Esophagus muscularis mucosa (tissue), 4 donors: ENCODE measurements at regions not wholly inside any gene's neighbourhood (a gene's known extent, or its start where the extent isn't known, plus 50 kb on each side); places are given as distances from the start of the nearest gene placed in this dataset.
"Not testable (repeated sequence)": the region's sequence is repeated elsewhere in the genome, so short reads cannot be mapped to it uniquely, and the experiment has no call there.

Experiments used
- DNase-seq: peaks from one replicate; pipeline ENCODE4 v3.0.0-alpha.2; 2017; ENCODE audit errors: extremely low spot score
- H3K27ac ChIP-seq, 4 donors: fragments of 200-600 bp; sonication (generic); replicated peaks in 1 of 4; 1 replicate in 3 of 4; 2 replicates in 1 of 4; pipeline ENCODE4 v1.5.1; 2016 to 2019; ENCODE audit warnings: mild to moderate bottlenecking in 1 of 4
- H3K27me3 ChIP-seq, 4 donors: fragments of 200-600 bp; sonication (generic); one replicate each; pipeline versions ENCODE4 v1.5.1 to v1.6.0; 2016 to 2019
- H3K36me3 ChIP-seq, 4 donors: fragments of 200-600 bp; sonication (generic); one replicate each; pipeline ENCODE4 v1.5.1; 2016 to 2019
- H3K4me1 ChIP-seq, 4 donors: fragments of 200-600 bp; sonication (generic); one replicate each; pipeline ENCODE4 v1.5.1; 2016 to 2019
- H3K4me3 ChIP-seq, 4 donors: fragments of 200-600 bp; sonication (generic); 1 replicate in 2 of 4; 2 replicates in 2 of 4; pipeline ENCODE4 v1.5.1; 2016 to 2019; ENCODE audit warnings: mild to moderate bottlenecking in 4 of 4, moderate library complexity in 1 of 4
- H3K9me3 ChIP-seq, 4 donors: fragments of 200-600 bp; sonication (generic); 1 replicate in 3 of 4; 2 replicates in 1 of 4; pipeline ENCODE4 v1.5.1; 2016 to 2019
- EP300 ChIP-seq: sonication (generic); formaldehyde crosslinking; IDR thresholded peaks from one replicate; pipeline ENCODE4 v1.6.1; 2017; ENCODE audit warnings: antibody characterized with exemption
- POLR2A ChIP-seq: fragments of 450-650 bp; IDR thresholded peaks from one replicate; pipeline ENCODE4 v1.6.1; 2017; ENCODE audit warnings: antibody characterized with exemption, moderate library complexity, mild to moderate bottlenecking, low read depth
- POLR2AphosphoS5 ChIP-seq, 2 donors: sonication (generic); formaldehyde crosslinking; IDR thresholded peaks; one replicate each; pipeline ENCODE4 v1.6.1; 2017; ENCODE audit warnings: antibody characterized with exemption in 2 of 2
- WGBS: methylation state at CpG from one replicate; pipeline ENCODE4 v1.1.5; 2018; 5-methylcytosine and 5-hydroxymethylcytosine counted together
- intact Hi-C: fragments of 100-400 bp; cut with DNase I; formaldehyde crosslinking; loops from one replicate; pipeline ENCODE4 v1.15.1; 2023
- TF ChIP-seq, protein P1 (sequence below), 3 experiments: fragments of 200-600 bp in 2 of 3; fragments of 450-650 bp in 1 of 3; sonication (generic) in 2 of 3; IDR thresholded peaks; one replicate each; pipeline ENCODE4 v1.5.1; 2017 to 2019; ENCODE audit warnings: antibody characterized with exemption in 3 of 3, mild to moderate bottlenecking in 2 of 3, moderate library complexity in 1 of 3

DNA sequence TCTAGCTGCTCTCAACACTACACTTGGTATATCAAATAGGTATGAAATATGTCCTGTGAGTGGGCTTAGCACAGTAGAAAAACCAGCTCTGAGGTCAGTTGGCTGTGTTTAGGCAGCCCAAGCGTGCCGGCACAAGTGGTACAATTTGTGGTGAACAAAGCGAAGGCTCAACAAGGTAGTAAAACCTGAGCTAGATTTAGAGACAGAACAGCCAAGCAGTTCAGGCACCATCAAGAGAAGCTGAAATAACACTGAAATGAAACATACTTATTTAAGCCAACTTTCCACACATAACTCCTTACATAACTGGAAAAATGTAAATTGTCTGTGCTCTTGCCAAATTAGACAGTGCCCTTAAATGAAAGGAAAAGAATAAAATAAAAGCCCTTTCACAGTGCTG, 596.8 kb upstream of the FBXO33 start:
- intact Hi-C loops, result no loop called here
- H3K9me3 ChIP-seq, result no peaks in the 10 kb centered on the region
- no peaks in the 10 kb centered on the region for H3K27me3 ChIP-seq
- TF ChIP-seq, protein P1, sequence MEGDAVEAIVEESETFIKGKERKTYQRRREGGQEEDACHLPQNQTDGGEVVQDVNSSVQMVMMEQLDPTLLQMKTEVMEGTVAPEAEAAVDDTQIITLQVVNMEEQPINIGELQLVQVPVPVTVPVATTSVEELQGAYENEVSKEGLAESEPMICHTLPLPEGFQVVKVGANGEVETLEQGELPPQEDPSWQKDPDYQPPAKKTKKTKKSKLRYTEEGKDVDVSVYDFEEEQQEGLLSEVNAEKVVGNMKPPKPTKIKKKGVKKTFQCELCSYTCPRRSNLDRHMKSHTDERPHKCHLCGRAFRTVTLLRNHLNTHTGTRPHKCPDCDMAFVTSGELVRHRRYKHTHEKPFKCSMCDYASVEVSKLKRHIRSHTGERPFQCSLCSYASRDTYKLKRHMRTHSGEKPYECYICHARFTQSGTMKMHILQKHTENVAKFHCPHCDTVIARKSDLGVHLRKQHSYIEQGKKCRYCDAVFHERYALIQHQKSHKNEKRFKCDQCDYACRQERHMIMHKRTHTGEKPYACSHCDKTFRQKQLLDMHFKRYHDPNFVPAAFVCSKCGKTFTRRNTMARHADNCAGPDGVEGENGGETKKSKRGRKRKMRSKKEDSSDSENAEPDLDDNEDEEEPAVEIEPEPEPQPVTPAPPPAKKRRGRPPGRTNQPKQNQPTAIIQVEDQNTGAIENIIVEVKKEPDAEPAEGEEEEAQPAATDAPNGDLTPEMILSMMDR (IDR thresholded peaks at IDR 0.05), result no peak
- TF ChIP-seq EP300, result no peak
- no peak for TF ChIP-seq POLR2AphosphoS5 (IDR thresholded peaks at IDR 0.05)
- no peak for TF ChIP-seq POLR2A
- DNase-seq, result no peak
- no peaks in the 10 kb centered on the region for H3K36me3 ChIP-seq
- H3K4me3 ChIP-seq, result no peak overlapping the region
- H3K27ac ChIP-seq, result no peak overlapping the region
- WGBS, result 95% methylated on average over 3 of the region's 3 CpGs
- no peaks in the 10 kb centered on the region for H3K4me1 ChIP-seq

DNA sequence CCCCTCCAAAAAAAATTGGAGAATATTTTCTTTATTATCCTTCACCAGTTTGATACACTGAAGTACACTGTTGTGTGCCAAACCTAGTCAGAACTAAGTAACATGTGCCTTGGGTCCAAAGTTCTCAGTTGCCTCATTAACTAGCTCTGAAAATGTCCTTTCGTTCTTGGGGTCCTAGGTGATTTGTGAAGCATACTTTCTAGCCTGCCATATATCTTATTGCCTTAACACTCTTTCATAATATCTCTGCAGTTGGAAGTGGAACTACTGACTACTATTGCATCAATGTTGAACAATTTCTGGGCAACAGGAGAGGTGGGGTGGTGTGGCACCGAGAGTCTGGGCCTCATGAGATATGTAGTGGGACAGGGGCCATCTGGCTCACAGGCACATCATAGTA, 592.9 kb upstream of the FBXO33 start:
- intact Hi-C loops, result no loop called here
- no peak for TF ChIP-seq EP300
- TF ChIP-seq POLR2A, result no peak
- TF ChIP-seq, protein P1 (IDR thresholded peaks at IDR 0.05), result no peak
- no peak for TF ChIP-seq POLR2AphosphoS5 (IDR thresholded peaks at IDR 0.05)
- WGBS, result 89% methylated on average over 2 of the region's 2 CpGs

DNA sequence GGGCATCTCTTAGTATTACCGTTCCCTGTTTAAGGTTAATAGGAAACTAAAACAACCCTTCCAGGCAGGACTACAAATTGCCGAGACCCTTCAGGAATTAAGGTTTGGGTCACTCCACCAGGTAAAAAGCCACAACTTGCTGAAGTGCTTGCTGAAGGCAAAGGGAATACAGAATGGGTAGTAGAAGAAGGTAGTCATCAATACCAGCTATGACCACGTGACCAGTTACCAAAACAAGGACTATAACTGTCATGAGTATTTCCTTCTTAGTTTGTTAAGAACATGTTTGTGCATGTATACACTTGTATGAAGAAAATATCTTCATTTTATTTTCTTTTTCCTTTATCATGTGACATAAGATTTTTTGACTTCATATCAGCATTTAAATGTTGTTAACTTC, 578.7 kb upstream of the FBXO33 start:
- no peak overlapping the region for H3K4me3 ChIP-seq
- TF ChIP-seq POLR2A (no peak), EP300 (no peak), POLR2AphosphoS5 (IDR thresholded peaks at IDR 0.05) (no peak)
- TF ChIP-seq, protein P1 (IDR thresholded peaks at IDR 0.05), result no peak
- DNase-seq, result no peak
- intact Hi-C loops, result no loop called here
- no peak overlapping the region for H3K27ac ChIP-seq
- no peaks in the 10 kb centered on the region for H3K4me1 ChIP-seq
- H3K27me3 ChIP-seq, result no peaks in the 10 kb centered on the region
- WGBS, result 90% methylated on average over 3 of the region's 3 CpGs
- H3K9me3 ChIP-seq, result no peaks in the 10 kb centered on the region
- H3K36me3 ChIP-seq, result no peaks in the 10 kb centered on the region

More for the DNA sequence above, 592.9 kb upstream of the FBXO33 start:
- Histone ChIP-seq H3K27me3 (no peaks in the 10 kb centered on the region), H3K9me3 (no peaks in the 10 kb centered on the region), H3K36me3 (no peaks in the 10 kb centered on the region), H3K4me3 (no peak overlapping the region), H3K27ac (no peak overlapping the region), H3K4me1 (no peaks in the 10 kb centered on the region)
- DNase-seq, result no peak

DNA sequence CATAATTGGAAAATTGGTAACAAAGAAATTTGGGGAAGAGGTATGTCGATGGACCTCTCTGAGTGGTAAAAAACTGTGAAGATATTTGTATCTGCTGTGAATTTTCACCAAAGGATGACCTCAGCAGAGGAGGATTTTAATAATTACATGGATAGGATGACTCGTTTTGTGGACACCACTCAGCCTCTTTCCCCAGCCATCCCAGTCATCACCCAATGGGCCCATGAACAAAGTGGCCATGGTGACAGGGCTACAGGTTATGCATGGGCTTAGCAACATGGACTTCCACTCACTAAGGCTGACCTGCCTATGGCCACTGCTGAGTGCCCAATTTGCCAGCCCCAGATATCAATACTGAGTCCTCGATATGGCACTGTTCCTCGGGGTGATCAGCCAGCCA, 577.5 kb upstream of the FBXO33 start:
- DNase-seq, result no peak
- no peak overlapping the region for H3K27ac ChIP-seq

DNA sequence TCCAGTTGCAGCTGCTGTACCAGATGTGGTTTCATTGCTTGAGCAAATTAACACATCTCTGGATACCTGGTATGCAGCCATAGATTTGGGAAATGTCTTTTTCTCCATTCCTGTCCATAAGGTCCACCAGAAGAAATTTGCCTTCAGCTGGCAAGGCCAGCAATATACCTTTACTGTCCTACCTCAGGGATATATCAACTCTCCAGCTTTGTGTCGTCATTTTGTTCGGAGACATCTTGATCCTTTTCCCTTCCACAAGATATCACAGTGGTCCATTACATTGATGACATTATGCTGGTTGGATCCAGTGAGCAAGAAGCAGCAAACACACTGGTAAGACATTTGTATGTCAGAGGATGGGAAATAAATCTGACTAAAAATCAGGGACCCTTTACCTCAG, 576.1 kb upstream of the FBXO33 start:
- H3K4me3 ChIP-seq, H3K36me3 ChIP-seq, intact Hi-C loops, H3K27ac ChIP-seq, H3K27me3 ChIP-seq, H3K9me3 ChIP-seq, H3K4me1 ChIP-seq, DNase-seq: not testable (repeated sequence)
- 90% methylated on average over 2 of the region's 2 CpGs for WGBS

More for the DNA sequence above, 577.5 kb upstream of the FBXO33 start:
- Histone ChIP-seq H3K27me3 (no peaks in the 10 kb centered on the region), H3K4me3 (no peak overlapping the region), H3K36me3 (no peaks in the 10 kb centered on the region), H3K4me1 (no peaks in the 10 kb centered on the region), H3K9me3 (no peaks in the 10 kb centered on the region)
- TF ChIP-seq POLR2A (no peak), POLR2AphosphoS5 (IDR thresholded peaks at IDR 0.05) (no peak), EP300 (no peak)
- TF ChIP-seq, protein P1 (IDR thresholded peaks at IDR 0.05), result no peak
- WGBS, result 90% methylated on average over 4 of the region's 4 CpGs
- intact Hi-C loops, result no loop called here
